GM18511 (cell line): ENCODE measurements at regions not wholly inside any gene's neighbourhood (a gene's known extent, or its start where the extent isn't known, plus 50 kb on each side); places are given as distances from the start of the nearest gene placed in this dataset.

ENCODE experiments used
- ATAC-seq: cut with Tn5 transposase; IDR thresholded peaks from one replicate; pipeline ENCODE4 v1.9.1; 2021; ENCODE audit warnings: mild to moderate bottlenecking, moderate library complexity; ENCODE audit not compliant: unreplicated experiment

- no peak for ATAC-seq
These were observed 217.2 kb upstream of the HCCS start for GRCh38 chrX:10893976-10894375.

GRCh38 chrX:10897768-10898167 lies 213.4 kb upstream of the HCCS start:
- no peak for ATAC-seq

GRCh38 chrX:10900585-10901289 lies 210.4 kb upstream of the HCCS start:
- ATAC-seq = no peak

- ATAC-seq = no peak
These were observed 209.9 kb upstream of the HCCS start for GRCh38 chrX:10901290-10901633.

GRCh38 chrX:10902001-10902400 lies 209.1 kb upstream of the HCCS start:
- no peak for ATAC-seq

GRCh38 chrX:10903523-10903922 lies 207.6 kb upstream of the HCCS start:
- ATAC-seq = no peak

- no peak for ATAC-seq
These were observed 206.9 kb upstream of the HCCS start for GRCh38 chrX:10904220-10904619.

GRCh38 chrX:10906866-10907265 lies 204.3 kb upstream of the HCCS start:
- ATAC-seq = no peak

GRCh38 chrX:10922159-10922558 lies 189.0 kb upstream of the HCCS start:
- ATAC-seq = no peak

- ATAC-seq = no peak
These were observed 188.3 kb upstream of the HCCS start for GRCh38 chrX:10922835-10923234.

GRCh38 chrX:10923466-10923865 lies 187.7 kb upstream of the HCCS start:
- ATAC-seq = no peak

- ATAC-seq = no peak
These were observed 184.7 kb upstream of the HCCS start for GRCh38 chrX:10926404-10926803.

- no peak for ATAC-seq
These were observed 184.2 kb upstream of the HCCS start for GRCh38 chrX:10926891-10927290.

GRCh38 chrX:10929747-10930146 lies 181.4 kb upstream of the HCCS start:
- no peak for ATAC-seq

GRCh38 chrX:10930151-10930550 lies 181.0 kb upstream of the HCCS start:
- ATAC-seq = no peak

GRCh38 chrX:10931976-10932375 lies 179.2 kb upstream of the HCCS start:
- ATAC-seq = no peak

- no peak for ATAC-seq
These were observed 178.2 kb upstream of the HCCS start for GRCh38 chrX:10932842-10933440.

GRCh38 chrX:10935501-10935900 lies 175.6 kb upstream of the HCCS start:
- ATAC-seq = no peak

- no peak for ATAC-seq
These were observed 174.2 kb upstream of the HCCS start for GRCh38 chrX:10936976-10937375.

GRCh38 chrX:10938365-10938923 lies 172.7 kb upstream of the HCCS start:
- no peak for ATAC-seq

GRCh38 chrX:10939424-10939823 lies 171.7 kb upstream of the HCCS start:
- ATAC-seq = no peak

- ATAC-seq = no peak
These were observed 166.8 kb upstream of the HCCS start for GRCh38 chrX:10944136-10944885.
